B cell (primary cell): ENCODE measurements at regions not wholly inside any gene's neighbourhood (a gene's known extent, or its start where the extent isn't known, plus 50 kb on each side); places are given as distances from the start of the nearest gene placed in this dataset.

Source experiments
- EZH2 ChIP-seq: IDR thresholded peaks from 2 replicates; pipeline ENCODE4 v1.6.1; 2012; ENCODE audit warnings: borderline replicate concordance, low read depth, mild to moderate bottlenecking, moderate library complexity, low read length; ENCODE audit not compliant: insufficient read depth, poor library complexity, severe bottlenecking
- TF ChIP-seq, protein P1 (sequence below): fragments of 200-600 bp; IDR thresholded peaks from one replicate; pipeline ENCODE4 v1.8.0; 2022; ENCODE audit warnings: antibody characterized with exemption, mild to moderate bottlenecking

GRCh38 chr5:174340226-174340625 is 294.7 kb downstream of the NSG2 start:
- TF ChIP-seq, protein P1, sequence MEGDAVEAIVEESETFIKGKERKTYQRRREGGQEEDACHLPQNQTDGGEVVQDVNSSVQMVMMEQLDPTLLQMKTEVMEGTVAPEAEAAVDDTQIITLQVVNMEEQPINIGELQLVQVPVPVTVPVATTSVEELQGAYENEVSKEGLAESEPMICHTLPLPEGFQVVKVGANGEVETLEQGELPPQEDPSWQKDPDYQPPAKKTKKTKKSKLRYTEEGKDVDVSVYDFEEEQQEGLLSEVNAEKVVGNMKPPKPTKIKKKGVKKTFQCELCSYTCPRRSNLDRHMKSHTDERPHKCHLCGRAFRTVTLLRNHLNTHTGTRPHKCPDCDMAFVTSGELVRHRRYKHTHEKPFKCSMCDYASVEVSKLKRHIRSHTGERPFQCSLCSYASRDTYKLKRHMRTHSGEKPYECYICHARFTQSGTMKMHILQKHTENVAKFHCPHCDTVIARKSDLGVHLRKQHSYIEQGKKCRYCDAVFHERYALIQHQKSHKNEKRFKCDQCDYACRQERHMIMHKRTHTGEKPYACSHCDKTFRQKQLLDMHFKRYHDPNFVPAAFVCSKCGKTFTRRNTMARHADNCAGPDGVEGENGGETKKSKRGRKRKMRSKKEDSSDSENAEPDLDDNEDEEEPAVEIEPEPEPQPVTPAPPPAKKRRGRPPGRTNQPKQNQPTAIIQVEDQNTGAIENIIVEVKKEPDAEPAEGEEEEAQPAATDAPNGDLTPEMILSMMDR = no peak
- TF ChIP-seq EZH2 = no peak
